ENCODE measurements at regions not wholly inside any gene's neighbourhood (a gene's known extent, or its start where the extent isn't known, plus 50 kb on each side); places are given as distances from the start of the nearest gene placed in this dataset.

DNA sequence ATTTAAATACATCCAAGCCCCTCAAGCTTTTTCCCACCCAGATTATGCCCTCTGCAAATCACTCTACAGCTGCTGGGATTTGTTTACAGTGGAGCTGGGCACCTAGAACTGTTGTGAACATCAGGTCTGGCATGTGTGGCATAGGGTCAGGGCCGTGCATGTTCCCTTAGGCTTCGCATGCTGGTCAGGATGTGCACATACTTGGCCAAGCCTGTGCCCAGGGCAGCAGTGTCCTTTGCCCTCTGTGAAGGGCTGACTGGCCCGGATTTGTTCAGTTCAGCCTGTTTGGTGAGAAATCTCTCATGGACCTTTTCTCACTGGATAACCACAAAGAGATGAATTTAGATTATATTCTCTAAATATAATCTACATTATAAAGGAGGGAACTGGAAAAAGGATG lies 471.9 kb downstream of the TRIML1 start:
- TF ChIP-seq, protein P1, sequence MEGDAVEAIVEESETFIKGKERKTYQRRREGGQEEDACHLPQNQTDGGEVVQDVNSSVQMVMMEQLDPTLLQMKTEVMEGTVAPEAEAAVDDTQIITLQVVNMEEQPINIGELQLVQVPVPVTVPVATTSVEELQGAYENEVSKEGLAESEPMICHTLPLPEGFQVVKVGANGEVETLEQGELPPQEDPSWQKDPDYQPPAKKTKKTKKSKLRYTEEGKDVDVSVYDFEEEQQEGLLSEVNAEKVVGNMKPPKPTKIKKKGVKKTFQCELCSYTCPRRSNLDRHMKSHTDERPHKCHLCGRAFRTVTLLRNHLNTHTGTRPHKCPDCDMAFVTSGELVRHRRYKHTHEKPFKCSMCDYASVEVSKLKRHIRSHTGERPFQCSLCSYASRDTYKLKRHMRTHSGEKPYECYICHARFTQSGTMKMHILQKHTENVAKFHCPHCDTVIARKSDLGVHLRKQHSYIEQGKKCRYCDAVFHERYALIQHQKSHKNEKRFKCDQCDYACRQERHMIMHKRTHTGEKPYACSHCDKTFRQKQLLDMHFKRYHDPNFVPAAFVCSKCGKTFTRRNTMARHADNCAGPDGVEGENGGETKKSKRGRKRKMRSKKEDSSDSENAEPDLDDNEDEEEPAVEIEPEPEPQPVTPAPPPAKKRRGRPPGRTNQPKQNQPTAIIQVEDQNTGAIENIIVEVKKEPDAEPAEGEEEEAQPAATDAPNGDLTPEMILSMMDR (IDR thresholded peaks at IDR 0.05; ENCODE audit: insufficient read depth, low read length, missing control alignments): no peak
- ChIA-PET POLR2A (no interaction called here), CTCF (no interaction called here)
- H3K4me3 ChIP-seq (ENCODE audit: low read depth, low read length): no peak overlapping the region
- no peak for DNase-seq (ENCODE audit: low read depth, low spot score)

DNA sequence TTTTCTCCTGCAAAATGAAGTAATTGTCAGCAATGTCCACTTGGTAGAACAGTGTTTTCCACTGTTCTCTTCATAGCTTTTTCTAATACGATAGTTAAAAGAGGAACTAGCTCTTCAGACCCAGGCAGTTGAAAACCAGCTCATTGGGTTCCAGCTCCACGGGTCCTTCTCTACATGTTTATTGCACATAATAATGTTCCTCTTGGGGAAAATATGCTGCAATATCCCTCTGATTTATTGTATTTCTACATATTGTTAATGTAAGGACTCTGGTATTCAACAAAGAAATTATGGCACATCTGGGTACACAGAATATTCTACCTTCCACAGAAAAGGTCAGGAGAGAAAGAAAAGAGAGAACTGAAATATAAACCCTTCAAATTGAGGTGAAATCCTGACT lies 473.4 kb downstream of the TRIML1 start:
- ChIA-PET POLR2A (no interaction called here), CTCF (interaction anchor here (1.2 kb wide), 1 partner anchor 19 kb away, joined by 3 read pairs; no protein-coding TSS in a partner anchor)
- TF ChIP-seq, protein P1 (IDR thresholded peaks at IDR 0.05; ENCODE audit: insufficient read depth, low read length, missing control alignments): no peak
- no peak for DNase-seq (ENCODE audit: low read depth, low spot score)
- H3K4me3 ChIP-seq (ENCODE audit: low read depth, low read length): no peak overlapping the region

DNA sequence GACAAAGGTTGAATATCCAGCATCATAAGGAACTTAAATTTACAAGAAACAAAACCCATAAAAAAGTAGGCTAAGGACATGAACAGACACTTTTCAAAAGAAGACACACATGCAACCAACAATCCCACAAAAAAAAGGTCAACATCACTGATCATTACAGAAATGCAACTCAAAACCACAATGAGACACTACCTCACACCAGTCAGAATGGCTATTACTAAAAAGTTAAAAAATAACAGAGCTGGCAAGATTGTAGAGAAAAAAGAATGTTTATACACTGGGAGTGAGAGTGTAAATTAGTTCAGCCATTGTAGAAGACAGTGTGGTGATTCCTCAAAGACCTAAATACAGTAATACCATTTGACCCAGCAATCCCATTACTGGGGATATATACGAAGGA lies 474.7 kb downstream of the TRIML1 start:
- CTCF ChIA-PET: no interaction called here
- POLR2A ChIA-PET: no interaction called here
- no peak for DNase-seq (ENCODE audit: low read depth, low spot score)
- TF ChIP-seq, protein P1 (IDR thresholded peaks at IDR 0.05; ENCODE audit: insufficient read depth, low read length, missing control alignments): no peak
- H3K4me3 ChIP-seq (ENCODE audit: low read depth, low read length): no peak overlapping the region

DNA sequence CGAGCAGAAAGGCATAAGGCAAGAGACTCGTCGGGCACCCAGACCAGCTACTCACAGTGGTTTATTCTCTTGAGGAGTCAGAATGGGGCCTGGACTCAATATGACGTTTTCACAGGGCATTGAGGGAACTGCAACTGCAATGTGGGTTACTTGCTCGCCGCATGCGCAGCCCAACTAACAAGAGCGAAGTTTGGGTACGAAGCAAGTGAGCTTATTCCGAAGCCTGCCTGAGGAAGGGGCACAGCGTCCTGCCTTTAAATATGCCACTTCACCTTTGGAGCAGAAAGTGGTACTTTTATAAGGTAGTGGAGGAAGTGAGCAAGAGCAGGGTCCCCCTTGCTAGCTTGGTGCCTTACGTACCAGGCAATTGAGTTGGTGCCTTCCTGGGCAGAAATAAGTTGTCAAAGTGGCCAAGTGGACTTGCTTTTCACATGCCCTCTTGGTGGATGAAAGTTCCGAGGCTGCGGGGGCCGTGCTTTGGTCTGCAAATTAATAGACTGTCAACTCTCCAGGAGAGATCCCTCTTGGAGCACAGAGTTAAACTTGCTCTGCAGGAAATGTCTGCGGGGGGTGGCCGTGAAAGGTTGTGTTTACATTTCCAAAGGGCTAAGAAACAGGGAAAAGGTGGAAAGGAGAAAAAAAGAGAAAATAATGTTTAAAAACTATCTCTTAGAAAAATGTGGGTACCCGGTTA lies 480.4 kb downstream of the TRIML1 start:
- POLR2A ChIA-PET: no interaction called here
- H3K4me3 ChIP-seq (ENCODE audit: low read depth, low read length): no peak overlapping the region
- TF ChIP-seq, protein P1 (IDR thresholded peaks at IDR 0.05; ENCODE audit: insufficient read depth, low read length, missing control alignments): no peak
- CTCF ChIA-PET: no interaction called here
- DNase-seq (ENCODE audit: low read depth, low spot score): no peak

DNA sequence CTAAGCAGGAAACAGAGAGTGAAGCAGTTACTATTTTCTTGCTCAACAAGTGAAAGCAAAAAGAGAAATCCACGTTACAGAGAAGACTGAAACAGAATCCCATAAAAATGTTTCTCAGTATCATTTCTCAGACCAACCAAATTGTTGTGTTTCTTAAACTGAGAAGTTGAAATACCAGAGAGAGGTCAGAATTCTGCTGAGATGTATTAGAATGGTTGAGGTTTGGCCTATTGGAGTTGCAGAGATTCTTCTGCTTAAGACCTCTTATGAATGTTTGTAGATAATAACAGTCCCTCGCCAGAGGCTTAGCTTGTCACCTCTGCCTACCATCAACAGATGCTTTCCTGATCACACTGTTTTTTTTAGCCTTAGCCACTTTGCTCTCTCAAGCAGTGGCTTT lies 481.4 kb downstream of the TRIML1 start:
- CTCF ChIA-PET: no interaction called here

DNA sequence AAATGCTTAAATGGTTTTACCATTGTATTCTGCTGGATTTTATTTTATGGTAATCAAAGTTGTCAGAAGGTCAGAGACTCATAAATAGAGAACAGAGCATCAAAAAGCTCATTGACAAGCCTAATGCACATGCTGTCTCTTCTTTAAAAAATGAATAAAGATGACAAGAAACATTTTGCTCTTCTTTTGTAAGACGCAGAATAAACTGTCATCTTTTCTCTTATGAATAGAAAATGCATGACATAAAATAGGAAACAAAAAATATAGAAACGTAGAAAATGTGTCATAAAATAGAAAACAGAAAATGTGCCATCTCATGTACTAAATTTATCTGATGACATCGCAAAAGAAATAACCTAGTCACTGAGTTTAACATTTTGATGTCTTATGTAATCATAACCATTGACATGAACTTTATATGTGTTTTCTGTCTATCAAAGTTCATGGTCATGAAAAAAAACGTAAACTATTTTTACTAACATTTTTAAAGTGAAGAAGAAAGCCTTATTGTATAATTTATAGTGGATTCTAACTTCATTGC lies 484.1 kb downstream of the TRIML1 start:
- ChIA-PET CTCF (no interaction called here), POLR2A (no interaction called here)
- no peak for DNase-seq (ENCODE audit: low read depth, low spot score)
- TF ChIP-seq, protein P1 (IDR thresholded peaks at IDR 0.05; ENCODE audit: insufficient read depth, low read length, missing control alignments): no peak
- no peak overlapping the region for H3K4me3 ChIP-seq (ENCODE audit: low read depth, low read length)

More for the DNA sequence above, 481.4 kb downstream of the TRIML1 start:
- TF ChIP-seq, protein P1 (IDR thresholded peaks at IDR 0.05; ENCODE audit: insufficient read depth, low read length, missing control alignments): no peak
- H3K4me3 ChIP-seq (ENCODE audit: low read depth, low read length): no peak overlapping the region
- POLR2A ChIA-PET: no interaction called here
- DNase-seq (ENCODE audit: low read depth, low spot score): no peak
